Epithelial cell of esophagus (primary cell): ENCODE measurements at regions not wholly inside any gene's neighbourhood (a gene's known extent, or its start where the extent isn't known, plus 50 kb on each side); places are given as distances from the start of the nearest gene placed in this dataset.

Source experiments
- DNase-seq: peaks from one replicate; pipeline ENCODE4 v3.0.0; 2010; ENCODE audit warnings: low read depth
- H3K4me3 ChIP-seq: 2 replicates; pipeline ENCODE4 v1.5.1; 2011; ENCODE audit warnings: mild to moderate bottlenecking, low read length, control low read depth
- CTCF ChIP-seq: IDR thresholded peaks from 2 replicates; pipeline ENCODE4 v1.5.1; 2011; ENCODE audit warnings: low read depth, mild to moderate bottlenecking, low read length, control low read depth, inconsistent platforms; ENCODE audit not compliant: insufficient read depth; ENCODE audit errors: missing control alignments

GRCh38 chr4:125719987-125720386, 405.2 kb downstream of the FAT4 start:
- no peak for TF ChIP-seq CTCF
- peak; percentile 77 for DNase-seq
- H3K4me3 ChIP-seq = no peak overlapping the region

GRCh38 chr4:125722009-125722408, 407.3 kb downstream of the FAT4 start:
- TF ChIP-seq CTCF = no peak
- H3K4me3 ChIP-seq = no peak overlapping the region
- no peak for DNase-seq

- DNase-seq = no peak
- H3K4me3 ChIP-seq = no peak overlapping the region
- TF ChIP-seq CTCF = no peak
These were observed 411.3 kb downstream of the FAT4 start for GRCh38 chr4:125725957-125726525.

- no peak overlapping the region for H3K4me3 ChIP-seq
- no peak for TF ChIP-seq CTCF
- no peak for DNase-seq
These were observed 413.2 kb downstream of the FAT4 start for GRCh38 chr4:125727931-125728330.

- peak; percentile 98 for DNase-seq
These were observed 413.8 kb downstream of the FAT4 start for GRCh38 chr4:125728568-125728967.

GRCh38 chr4:125729171-125729570, 414.4 kb downstream of the FAT4 start:
- no peak for TF ChIP-seq CTCF
- no peak for DNase-seq
- no peak overlapping the region for H3K4me3 ChIP-seq

More at GRCh38 chr4:125728568-125728967, 413.8 kb downstream of the FAT4 start:
- no peak for TF ChIP-seq CTCF
- H3K4me3 ChIP-seq = no peak overlapping the region

GRCh38 chr4:125732632-125733031, 417.9 kb downstream of the FAT4 start:
- no peak for TF ChIP-seq CTCF
- H3K4me3 ChIP-seq = no peak overlapping the region
- DNase-seq = no peak
